IMR-90 (cell line): ENCODE measurements at regions not wholly inside any gene's neighbourhood (a gene's known extent, or its start where the extent isn't known, plus 50 kb on each side); places are given as distances from the start of the nearest gene placed in this dataset.

Experiments
- ATAC-seq: fragments of 200-7000 bp; cut with Tn5 transposase; 2 replicates; pipeline ENCODE4 v1.9.1; 2020; ENCODE audit warnings: low read depth, mild to moderate bottlenecking, moderate library complexity
- BruUV-seq: library from RNA; stranded (reverse); fragments of 400-500 nt; replicated peaks from 2 replicates; lab custom pipeline; 2021; lab: Mats Ljungman, UMichigan
- CTCF ChIA-PET: fragments of 300-600 bp; formaldehyde crosslinking; extraction: SDS; loops from one replicate; lab custom pipeline; 2021; ENCODE audit warnings: antibody characterized with exemption; lab: Yijun Ruan, JAX
- POLR2A ChIA-PET: fragments of 300-600 bp; sonication (Branson Sonifier 250); formaldehyde crosslinking; loops from one replicate; lab custom pipeline; 2022; ENCODE audit warnings: antibody characterized with exemption; ENCODE audit not compliant: unreplicated experiment; lab: Charles Lee
- DNase-seq: peaks from one replicate; pipeline ENCODE4 v3.0.0; 2013
- H2AFZ ChIP-seq: replicated peaks from 2 replicates; pipeline ENCODE3; 2013; ENCODE audit warnings: low read length, mild to moderate bottlenecking; ENCODE audit not compliant: poor library complexity
- H2AK5ac ChIP-seq: 2 replicates; pipeline ENCODE4 v1.6.1; 2013; ENCODE audit warnings: low read depth, low read length, inconsistent platforms
- H2AK9ac ChIP-seq: replicated peaks from 2 replicates; pipeline ENCODE3; 2013; ENCODE audit warnings: mild to moderate bottlenecking, low read depth, low read length, moderate library complexity; ENCODE audit not compliant: poor library complexity
- H2BK120ac ChIP-seq: 2 replicates; pipeline ENCODE4 v1.6.1; 2013; ENCODE audit warnings: low read depth, low read length, inconsistent platforms
- H2BK15ac ChIP-seq: 3 replicates; pipeline ENCODE4 v1.6.1; 2013; ENCODE audit warnings: low read depth, low read length, inconsistent platforms
- H2BK20ac ChIP-seq: 2 replicates; pipeline ENCODE4 v1.6.1; 2013; ENCODE audit warnings: low read depth, mild to moderate bottlenecking, inconsistent platforms, low read length, moderate library complexity
- H2BK5ac ChIP-seq: 2 replicates; pipeline ENCODE4 v1.6.1; 2013; ENCODE audit warnings: mild to moderate bottlenecking, low read depth, low read length, inconsistent platforms; ENCODE audit not compliant: poor library complexity, severe bottlenecking
- H3K14ac ChIP-seq: replicated peaks from 2 replicates; pipeline ENCODE4 v1.6.1; 2013; ENCODE audit warnings: low read depth, low read length, inconsistent platforms
- H3K18ac ChIP-seq: 2 replicates; pipeline ENCODE4 v1.6.1; 2013; ENCODE audit warnings: low read depth, low read length, control low read depth
- H3K23ac ChIP-seq: 2 replicates; pipeline ENCODE4 v1.6.1; 2013; ENCODE audit warnings: low read depth, low read length, inconsistent platforms
- H3K27ac ChIP-seq: 2 replicates; pipeline ENCODE4 v1.5.1; 2013; ENCODE audit warnings: mild to moderate bottlenecking, control low read depth, low read length; ENCODE audit not compliant: insufficient read depth
- H3K27me3 ChIP-seq: 2 replicates; pipeline ENCODE4 v1.6.1; 2013; ENCODE audit warnings: low read length; ENCODE audit not compliant: control insufficient read depth, insufficient read depth
- H3K36me3 ChIP-seq: 2 replicates; pipeline ENCODE4 v1.6.1; 2013; ENCODE audit warnings: low read length, mixed read lengths; ENCODE audit not compliant: control insufficient read depth, insufficient read depth
- H3K4ac ChIP-seq: 2 replicates; pipeline ENCODE4 v1.6.1; 2013; ENCODE audit warnings: low read depth, low read length, inconsistent platforms
- H3K4me1 ChIP-seq: 2 replicates; pipeline ENCODE4 v1.6.1; 2013; ENCODE audit warnings: low read length, mixed read lengths; ENCODE audit not compliant: control insufficient read depth, insufficient read depth
- H3K4me2 ChIP-seq: 2 replicates; pipeline ENCODE4 v1.6.1; 2013; ENCODE audit warnings: low read depth, mild to moderate bottlenecking, control low read depth, low read length, moderate library complexity
- H3K4me3 ChIP-seq: 2 replicates; pipeline ENCODE4 v1.5.1; 2013; ENCODE audit warnings: low read depth, mild to moderate bottlenecking, control low read depth, low read length, moderate library complexity; ENCODE audit not compliant: insufficient read depth
- H3K56ac ChIP-seq: 2 replicates; pipeline ENCODE4 v1.6.1; 2013; ENCODE audit warnings: low read length, inconsistent platforms; ENCODE audit not compliant: insufficient read depth; ENCODE audit errors: extremely low read depth
- H3K79me1 ChIP-seq, 2 experiments: 2 replicates each; pipeline ENCODE4 v1.6.1; 2013; ENCODE audit warnings: low read length in 2 of 2, inconsistent platforms in 1 of 2, low read depth in 1 of 2
- H3K9ac ChIP-seq: 2 replicates; pipeline ENCODE4 v1.6.1; 2013; ENCODE audit warnings: low read depth, low read length, control low read depth
- H3K9me1 ChIP-seq: 2 replicates; pipeline ENCODE4 v1.6.1; 2013; ENCODE audit warnings: low read length, inconsistent platforms; ENCODE audit not compliant: insufficient read depth
- H3K9me3 ChIP-seq: 2 replicates; pipeline ENCODE4 v1.6.1; 2013; ENCODE audit warnings: low read length; ENCODE audit not compliant: control insufficient read depth, insufficient read depth
- H4K20me1 ChIP-seq: 2 replicates; pipeline ENCODE4 v1.6.1; 2013; ENCODE audit warnings: low read length, inconsistent platforms; ENCODE audit not compliant: insufficient read depth
- H4K5ac ChIP-seq: 2 replicates; pipeline ENCODE4 v1.6.1; 2013; ENCODE audit warnings: mild to moderate bottlenecking, low read depth, low read length, control low read depth
- H4K8ac ChIP-seq, 2 experiments: 2 replicates each; pipeline ENCODE4 v1.6.1; 2013; ENCODE audit warnings: low read depth in 2 of 2, low read length in 2 of 2, control low read depth in 1 of 2, inconsistent platforms in 1 of 2
- H4K91ac ChIP-seq: 2 replicates; pipeline ENCODE4 v1.6.1; 2013; ENCODE audit warnings: low read depth, low read length, inconsistent platforms; ENCODE audit not compliant: insufficient read depth
- BHLHE40 ChIP-seq: fragments of 150-350 bp; IDR thresholded peaks from 2 replicates; pipeline ENCODE4 v1.6.1; 2016; ENCODE audit warnings: mild to moderate bottlenecking, low read depth, low read length
- CEBPB ChIP-seq: IDR thresholded peaks from 2 replicates; pipeline ENCODE4 v1.6.1; 2012; ENCODE audit warnings: low read depth, low read length, improper control_type of control experiment
- ELK1 ChIP-seq: fragments of 150-350 bp; IDR thresholded peaks from 2 replicates; pipeline ENCODE4 v1.6.1; 2016; ENCODE audit warnings: low read depth, mild to moderate bottlenecking, low read length, moderate library complexity, borderline replicate concordance
- MAZ ChIP-seq: IDR thresholded peaks from 2 replicates; pipeline ENCODE4 v1.6.1; 2012; ENCODE audit warnings: low read depth, mild to moderate bottlenecking, low read length, improper control_type of control experiment, moderate library complexity, borderline replicate concordance
- POLR2A ChIP-seq: IDR thresholded peaks from 2 replicates; pipeline ENCODE4 v1.6.1; 2012; ENCODE audit warnings: mild to moderate bottlenecking, low read depth, low read length
- RCOR1 ChIP-seq: IDR thresholded peaks from 2 replicates; pipeline ENCODE4 v1.6.1; 2012; ENCODE audit warnings: mild to moderate bottlenecking, low read length, improper control_type of control experiment; ENCODE audit not compliant: insufficient replicate concordance
- RFX5 ChIP-seq: IDR thresholded peaks from 2 replicates; pipeline ENCODE4 v1.8.0; 2012; ENCODE audit warnings: low read depth, mild to moderate bottlenecking, low read length, moderate library complexity
- SMC3 ChIP-seq: fragments of 150-350 bp; IDR thresholded peaks from 2 replicates; pipeline ENCODE4 v1.6.1; 2016; ENCODE audit warnings: low read depth, mild to moderate bottlenecking, antibody characterized with exemption, low read length, moderate library complexity
- USF2 ChIP-seq: fragments of 150-350 bp; IDR thresholded peaks from 2 replicates; pipeline ENCODE4 v1.6.1; 2017; ENCODE audit warnings: mild to moderate bottlenecking, antibody characterized with exemption, low read length, low read depth
- WGBS, 2 experiments: methylation state at CpG; one replicate each; pipeline versions ENCODE4 v1.1.5 to v1.1.7; 2013; ENCODE audit warnings: missing lambda C conversion rate in 2 of 2; ENCODE audit not compliant: insufficient read length in 1 of 2; ENCODE audit errors: extremely low coverage in 2 of 2; 5-methylcytosine and 5-hydroxymethylcytosine counted together
- dilution Hi-C: fragments of 300-500 bp; cut with HindIII; formaldehyde crosslinking; loops from one replicate; pipeline ENCODE4 v1.14.3; 2018; ENCODE audit warnings: low sequenced_read_pairs; ENCODE audit not compliant: unreplicated experiment
- in situ Hi-C: fragments of 300-500 bp; cut with MboI; formaldehyde crosslinking; loops from 3 replicates; pipeline ENCODE4 v1.14.3; 2019; ENCODE audit warnings: low sequenced_read_pairs, inconsistent platforms, mixed read lengths
- intact Hi-C: fragments of 100-400 bp; cut with micrococcal nuclease; formaldehyde crosslinking; loops from 2 replicates; pipeline ENCODE4 v1.10.0; 2022

GRCh38 chr4:59091146-59092142 lies 1981.3 kb upstream of the IGFBP7 start:
- BruUV-seq = no TSS peak
- peaks cover 8% of the 10 kb centered on the region for H3K9me3 ChIP-seq
- in situ Hi-C loops (no loop called here), dilution Hi-C loops (no loop called here), intact Hi-C loops (no loop called here)
- no peak overlapping the region for H4K5ac ChIP-seq
- ChIA-PET POLR2A (no interaction called here), CTCF (no interaction called here)
- H4K91ac ChIP-seq = no peak overlapping the region
- H2AK5ac ChIP-seq = no peak overlapping the region
- no peak overlapping the region for H3K14ac ChIP-seq
- no peak overlapping the region for H2BK120ac ChIP-seq
- no peaks in the 10 kb centered on the region for H3K36me3 ChIP-seq
- no peak overlapping the region for H3K4me2 ChIP-seq
- no peaks in the 10 kb centered on the region for H3K4me1 ChIP-seq
- no peak overlapping the region for H3K27ac ChIP-seq
- H4K20me1 ChIP-seq = no peaks in the 10 kb centered on the region
- H3K4ac ChIP-seq = no peak overlapping the region
- H3K4me3 ChIP-seq = no peak overlapping the region
- no peak for DNase-seq
- TF ChIP-seq MAZ = no peak
- TF ChIP-seq POLR2A = no peak
- no peak for TF ChIP-seq RCOR1
- TF ChIP-seq ELK1 = no peak
- TF ChIP-seq CEBPB = no peak
- no peak for TF ChIP-seq SMC3
- no peak for TF ChIP-seq BHLHE40
- TF ChIP-seq USF2 = no peak
- TF ChIP-seq RFX5 = no peak
- H3K18ac ChIP-seq = no peak overlapping the region
- no peak overlapping the region for H3K9ac ChIP-seq
- ATAC-seq = no peak
- WGBS, 2 experiments = 65% methylated on average over 5 of the region's 12 CpGs; no CpG with 5 or more reads in 1 of the 2 experiments
- H4K8ac ChIP-seq = no peak overlapping the region
- H2BK15ac ChIP-seq = no peak overlapping the region
- no peak overlapping the region for H2BK5ac ChIP-seq
- H2AK9ac ChIP-seq = no peak overlapping the region
- no peaks in the 10 kb centered on the region for H3K79me1 ChIP-seq
- no peak overlapping the region for H2BK20ac ChIP-seq
- no peak overlapping the region for H3K23ac ChIP-seq
- H3K9me1 ChIP-seq = no peaks in the 10 kb centered on the region
- no peak overlapping the region for H3K56ac ChIP-seq
- H2AFZ ChIP-seq = no peak overlapping the region
- no peaks in the 10 kb centered on the region for H3K27me3 ChIP-seq
